ENCODE measurements at regions not wholly inside any gene's neighbourhood (a gene's known extent, or its start where the extent isn't known, plus 50 kb on each side); places are given as distances from the start of the nearest gene placed in this dataset.

GRCh38 chr22:47914481-47915097, 1152.1 kb downstream of the TBC1D22A start:
- TF ChIP-seq CTCF (IDR thresholded peaks at IDR 0.05; ENCODE audit: low read depth, low read length) (no peak), MAX (IDR thresholded peaks at IDR 0.05; ENCODE audit: low read depth, low read length) (no peak), POLR2A (IDR thresholded peaks at IDR 0.05; ENCODE audit: extremely low read depth, insufficient read length) (no peak), MYC (IDR thresholded peaks at IDR 0.05; ENCODE audit: low read depth, low read length) (no peak)

Data from NB4 (cell line).